ENCODE measurements at regions not wholly inside any gene's neighbourhood (a gene's known extent, or its start where the extent isn't known, plus 50 kb on each side); places are given as distances from the start of the nearest gene placed in this dataset.

GRCh38 chr2:195445639-195446038 lies 211.4 kb upstream of the SLC39A10 start:
- TF ChIP-seq CTCF (IDR thresholded peaks at IDR 0.05 in 2 of 3, conservative IDR thresholded peaks at IDR 0.05 in 1 of 3; ENCODE audit: borderline replicate concordance in 1 of 3, insufficient read depth in 1 of 3, low read depth in 2 of 3, low read length in 2 of 3) (no peak), MAX (IDR thresholded peaks at IDR 0.05) (no peak), EZH2 (IDR thresholded peaks at IDR 0.05) (no peak), POLR2AphosphoS5 (IDR thresholded peaks at IDR 0.05; ENCODE audit: low read depth, low read length) (no peak), ZNF274 (IDR thresholded peaks at IDR 0.05; ENCODE audit: low read depth, low read length) (no peak), YY1 (IDR thresholded peaks at IDR 0.05; ENCODE audit: extremely low read depth, insufficient replicate concordance, low read depth, low read length) (no peak), ZBTB33 (IDR thresholded peaks at IDR 0.05; ENCODE audit: extremely low read depth, insufficient replicate concordance, low read length) (no peak), FOSL1 (IDR thresholded peaks at IDR 0.05; ENCODE audit: low read depth) (no peak), POLR2A (IDR thresholded peaks at IDR 0.05; ENCODE audit: borderline replicate concordance, extremely low read depth, insufficient read depth, insufficient read length) (no peak), TCF7L2 (IDR thresholded peaks at IDR 0.05; ENCODE audit: borderline replicate concordance, extremely low read depth, insufficient read depth, insufficient read length) (no peak), SP1 (IDR thresholded peaks at IDR 0.05; ENCODE audit: low read depth) (no peak)

Data from HCT116 (cell line).